H1 (cell line): ENCODE measurements at regions not wholly inside any gene's neighbourhood (a gene's known extent, or its start where the extent isn't known, plus 50 kb on each side); places are given as distances from the start of the nearest gene placed in this dataset.

Source experiments
- CTCF ChIA-PET: fragments of 300-600 bp; sonication (Branson Sonifier 250); formaldehyde crosslinking; loops from one replicate; lab custom pipeline; 2021; ENCODE audit not compliant: partially characterized antibody; lab: Charles Lee
- POLR2A ChIA-PET: fragments of 300-600 bp; sonication (Branson Sonifier 250); formaldehyde crosslinking; loops from one replicate; lab custom pipeline; 2021; ENCODE audit warnings: inconsistent platforms; ENCODE audit not compliant: partially characterized antibody; lab: Charles Lee
- DNase-seq, 2 experiments: peaks; one replicate each; pipeline versions ENCODE4 v3.0.0 to v3.0.0-alpha.2; 2010 to 2022; ENCODE audit warnings: low spot score in 2 of 2, low read depth in 1 of 2, mixed read lengths in 1 of 2
- FAIRE-seq: peaks from 2 replicates; lab custom pipeline; 2011; peaks lifted over from hg19 to GRCh38; lab: Jason Lieb, UNC
- H2AFZ ChIP-seq: 2 replicates; pipeline ENCODE4 v1.8.1; 2012; ENCODE audit warnings: low read length, inconsistent platforms
- H2AK5ac ChIP-seq: 2 replicates; pipeline ENCODE4 v1.6.1; 2013; ENCODE audit warnings: low read depth, low read length
- H2BK120ac ChIP-seq: replicated peaks from 2 replicates; pipeline ENCODE3; 2013; ENCODE audit warnings: low read depth, low read length, inconsistent platforms
- H2BK12ac ChIP-seq: 2 replicates; pipeline ENCODE4 v1.6.1; 2013; ENCODE audit warnings: low read depth, low read length
- H2BK15ac ChIP-seq: 2 replicates; pipeline ENCODE4 v1.6.1; 2013; ENCODE audit warnings: low read length
- H2BK20ac ChIP-seq: 2 replicates; pipeline ENCODE4 v1.6.1; 2013; ENCODE audit warnings: low read length
- H2BK5ac ChIP-seq: 2 replicates; pipeline ENCODE4 v1.6.1; 2013; ENCODE audit warnings: low read depth, low read length
- H3K14ac ChIP-seq: 2 replicates; pipeline ENCODE4 v1.6.1; 2013; ENCODE audit warnings: inconsistent platforms; ENCODE audit not compliant: insufficient read length
- H3K18ac ChIP-seq: 2 replicates; pipeline ENCODE4 v1.6.1; 2013; ENCODE audit warnings: low read length; ENCODE audit errors: extremely low read depth
- H3K23ac ChIP-seq: 2 replicates; pipeline ENCODE4 v1.6.1; 2013; ENCODE audit warnings: inconsistent platforms; ENCODE audit not compliant: insufficient read length
- H3K23me2 ChIP-seq: 2 replicates; pipeline ENCODE4 v1.6.1; 2013; ENCODE audit warnings: low read depth, low read length
- H3K27ac ChIP-seq: 2 replicates; pipeline ENCODE4 v1.6.1; 2011; ENCODE audit warnings: low read depth, low read length, inconsistent platforms
- H3K27me3 ChIP-seq, 4 experiments: replicated peaks in 1 of 4; 1 replicate in 1 of 4; 2 replicates in 3 of 4; pipeline versions ENCODE4 v1.6.1 to v1.8.1; 2011 to 2013; ENCODE audit warnings: low read length in 3 of 4, mild to moderate bottlenecking in 3 of 4, inconsistent platforms in 2 of 4, mixed read lengths in 2 of 4, moderate library complexity in 1 of 4; ENCODE audit not compliant: control insufficient read depth in 3 of 4, insufficient read depth in 3 of 4; ENCODE audit errors: extremely low read depth in 1 of 4
- H3K36me3 ChIP-seq, 4 experiments: 2 replicates each; pipeline versions ENCODE4 v1.6.1 to v1.8.1; 2011 to 2013; ENCODE audit warnings: mild to moderate bottlenecking in 4 of 4, low read length in 3 of 4, moderate library complexity in 2 of 4, control low read depth in 1 of 4, inconsistent platforms in 1 of 4; ENCODE audit not compliant: insufficient read depth in 4 of 4, control insufficient read depth in 2 of 4
- H3K4ac ChIP-seq: replicated peaks from 2 replicates; pipeline ENCODE3; 2013; ENCODE audit warnings: low read length, low read depth, mixed read lengths, inconsistent platforms; ENCODE audit not compliant: insufficient read length
- H3K4me1 ChIP-seq, 4 experiments: replicated peaks in 1 of 4; 1 replicate in 1 of 4; 2 replicates in 3 of 4; pipeline versions ENCODE4 v1.6.1 to v1.8.1; 2011 to 2013; ENCODE audit warnings: low read length in 3 of 4, inconsistent platforms in 2 of 4, mixed read lengths in 1 of 4; ENCODE audit not compliant: insufficient read depth in 4 of 4, control insufficient read depth in 3 of 4
- H3K4me2 ChIP-seq, 2 experiments: 2 replicates each; pipeline versions ENCODE4 v1.6.1 to v1.8.1; 2011 to 2013; ENCODE audit warnings: low read depth in 2 of 2, low read length in 2 of 2, control low read depth in 1 of 2, inconsistent platforms in 1 of 2, mild to moderate bottlenecking in 1 of 2; ENCODE audit not compliant: insufficient read depth in 1 of 2
- H3K4me3 ChIP-seq, 4 experiments: fragments of 200-600, 300-600 bp in 1 of 4; sonication (generic), shearing (Covaris generic), sonication (Bioruptor Twin) in 1 of 4; 2 replicates each; pipeline versions ENCODE4 v1.5.1 to v1.8.1; 2011 to 2016; ENCODE audit warnings: low read length in 4 of 4, low read depth in 3 of 4, control low read depth in 2 of 4, inconsistent platforms in 2 of 4, mild to moderate bottlenecking in 2 of 4, mixed read lengths in 1 of 4, moderate library complexity in 1 of 4; ENCODE audit not compliant: insufficient read depth in 2 of 4; ENCODE audit errors: extremely low read depth in 1 of 4
- H3K56ac ChIP-seq: replicated peaks from 2 replicates; pipeline ENCODE3; 2013; ENCODE audit warnings: low read depth, mild to moderate bottlenecking, mixed read lengths, low read length, inconsistent platforms; ENCODE audit not compliant: insufficient read length
- H3K79me1 ChIP-seq: 2 replicates; pipeline ENCODE4 v1.6.1; 2013; ENCODE audit warnings: low read depth, low read length, control low read depth
- H3K79me2 ChIP-seq, 2 experiments: 2 replicates each; pipeline versions ENCODE4 v1.6.1 to v1.8.1; 2012 to 2013; ENCODE audit warnings: low read length in 2 of 2, mild to moderate bottlenecking in 2 of 2, inconsistent platforms in 1 of 2; ENCODE audit not compliant: insufficient read depth in 2 of 2, control insufficient read depth in 1 of 2
- H3K9ac ChIP-seq, 4 experiments: replicated peaks in 1 of 4; 1 replicate in 1 of 4; 2 replicates in 3 of 4; pipeline versions ENCODE4 v1.6.1 to v1.8.1; 2011 to 2013; ENCODE audit warnings: low read depth in 3 of 4, low read length in 3 of 4, control low read depth in 2 of 4, mild to moderate bottlenecking in 2 of 4, moderate library complexity in 2 of 4, inconsistent platforms in 1 of 4; ENCODE audit errors: extremely low read depth in 1 of 4
- H3K9me3 ChIP-seq, 2 experiments: 2 replicates each; pipeline versions ENCODE4 v1.6.1 to v1.8.1; 2012 to 2013; ENCODE audit warnings: mild to moderate bottlenecking in 2 of 2, moderate library complexity in 2 of 2, control low read depth in 1 of 2, inconsistent platforms in 1 of 2, low read depth in 1 of 2, low read length in 1 of 2, mixed read lengths in 1 of 2; ENCODE audit not compliant: insufficient read depth in 2 of 2
- H4K20me1 ChIP-seq, 2 experiments: replicated peaks in 1 of 2; 2 replicates each; pipeline versions ENCODE3 to v1.8.1; 2011 to 2013; ENCODE audit warnings: inconsistent platforms in 2 of 2, low read length in 2 of 2, mild to moderate bottlenecking in 1 of 2; ENCODE audit not compliant: insufficient read depth in 2 of 2, control insufficient read depth in 1 of 2
- H4K5ac ChIP-seq: 2 replicates; pipeline ENCODE4 v1.6.1; 2013; ENCODE audit warnings: low read length, low read depth, mixed read lengths, inconsistent platforms; ENCODE audit not compliant: insufficient read length
- H4K8ac ChIP-seq: 2 replicates; pipeline ENCODE4 v1.8.0; 2013; ENCODE audit warnings: mild to moderate bottlenecking, moderate library complexity, low read length, inconsistent platforms; ENCODE audit not compliant: insufficient read depth; ENCODE audit errors: extremely low read depth
- H4K91ac ChIP-seq: replicated peaks from 2 replicates; pipeline ENCODE3; 2013; ENCODE audit warnings: low read length, mixed read lengths, inconsistent platforms; ENCODE audit not compliant: insufficient read length
- CBX5 ChIP-seq: fragments of 300-800, 300-1000 bp; sonication (generic); IDR thresholded peaks from 2 replicates; pipeline ENCODE4 v1.7.1; 2016; ENCODE audit warnings: antibody characterized with exemption, low read length, low read depth
- CHD1 ChIP-seq: IDR thresholded peaks from 2 replicates; pipeline ENCODE4 v1.6.1; 2012; ENCODE audit warnings: low read depth, low read length, improper control_type of control experiment
- JUND ChIP-seq: IDR thresholded peaks from 2 replicates; pipeline ENCODE4 v1.6.1; 2011; ENCODE audit warnings: mild to moderate bottlenecking, improper control_type of control experiment, low read length
- KDM1A ChIP-seq: fragments of 200-600, 300-600 bp; sonication (generic); IDR thresholded peaks from 2 replicates; pipeline ENCODE4 v1.7.1; 2016; ENCODE audit warnings: mild to moderate bottlenecking, low read length, borderline replicate concordance
- RAD21 ChIP-seq, 2 experiments: IDR thresholded peaks in 1 of 2; conservative IDR thresholded peaks in 1 of 2; 2 replicates each; pipeline ENCODE4 v1.6.1; 2011; ENCODE audit warnings: low read depth in 2 of 2, low read length in 2 of 2, improper control_type of control experiment in 1 of 2, inconsistent platforms in 1 of 2, mild to moderate bottlenecking in 1 of 2, moderate library complexity in 1 of 2
- SIRT6 ChIP-seq: IDR thresholded peaks from one replicate; pipeline ENCODE4 v1.7.1; 2012; ENCODE audit warnings: low read length, inconsistent platforms
- SIX5 ChIP-seq: IDR thresholded peaks from 2 replicates; pipeline ENCODE4 v1.6.1; 2011; ENCODE audit warnings: mild to moderate bottlenecking, low read depth, low read length
- WGBS, 2 experiments: shearing (Covaris generic) in 1 of 2; methylation state at CpG; one replicate each; pipeline versions ENCODE4 v1.1.6 to v1.1.7; 2013 to 2015; ENCODE audit warnings: low lambda C conversion rate in 2 of 2, mixed read lengths in 2 of 2, inconsistent platforms in 1 of 2, low coverage in 1 of 2, missing lambda C conversion rate in 1 of 2; ENCODE audit not compliant: insufficient replicate concordance in 2 of 2, insufficient coverage in 1 of 2, insufficient read length in 1 of 2; ENCODE audit errors: extremely low coverage in 1 of 2, missing lambda C conversion rate in 1 of 2; 5-methylcytosine and 5-hydroxymethylcytosine counted together

DNA sequence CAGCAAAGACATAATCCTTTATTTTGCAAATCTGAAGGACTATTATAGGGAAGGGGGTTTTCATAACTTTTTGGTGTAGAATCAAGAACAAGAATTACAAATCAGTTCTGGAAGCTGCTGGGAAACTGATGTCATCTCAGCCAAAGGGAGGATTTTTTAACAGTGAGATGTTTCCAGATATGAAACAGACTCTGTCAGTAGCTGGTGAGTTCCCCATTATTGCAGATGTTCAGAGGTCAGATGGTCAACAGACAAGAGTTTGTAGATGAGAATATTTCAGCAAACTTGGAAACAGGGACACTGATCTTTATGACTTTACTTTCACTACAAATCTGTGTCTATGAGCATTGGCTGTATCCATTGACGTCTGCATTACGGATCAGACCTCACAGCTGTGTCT is 71.9 kb upstream of the LPP start:
- no peak overlapping the region for H3K23ac ChIP-seq
- CTCF ChIA-PET: interaction anchor here (1.0 to 1.5 kb wide), 2 partner anchors 10 to 11 kb away, joined by 3 read pairs; no protein-coding TSS in a partner anchor
- H2BK120ac ChIP-seq: no peak overlapping the region
- H3K18ac ChIP-seq: no peak overlapping the region
- no peaks in the 10 kb centered on the region for H3K27me3 ChIP-seq
- H3K4me2 ChIP-seq: no peak overlapping the region
- 0 out of 4 replicates have a peak, but pooled peaks cover 3% of the 10 kb centered on the region in 2 experiments for H3K9me3 ChIP-seq
- no peak overlapping the region for H2AFZ ChIP-seq
- H3K79me1 ChIP-seq: no peaks in the 10 kb centered on the region
- no peaks in the 10 kb centered on the region for H3K36me3 ChIP-seq
- H2BK20ac ChIP-seq: no peak overlapping the region
- H2BK12ac ChIP-seq: no peak overlapping the region
- no peak overlapping the region for H3K56ac ChIP-seq
- FAIRE-seq (no peak), DNase-seq (no peak)
- no peak overlapping the region for H4K8ac ChIP-seq
- no peak overlapping the region for H3K14ac ChIP-seq
- WGBS, 2 experiments: 80% methylated on average over 2 of the region's 2 CpGs; no CpG with 5 or more reads in 1 of the 2 experiments
- H3K27ac ChIP-seq: no peak overlapping the region
- H3K4me3 ChIP-seq: no peak overlapping the region
- H3K23me2 ChIP-seq: no peaks in the 10 kb centered on the region
- H2BK5ac ChIP-seq: no peak overlapping the region
- H4K5ac ChIP-seq: no peak overlapping the region
- POLR2A ChIA-PET: no interaction called here
- H2AK5ac ChIP-seq: no peak overlapping the region
- no peaks in the 10 kb centered on the region for H3K4me1 ChIP-seq
- no peak overlapping the region for H4K91ac ChIP-seq
- no peak overlapping the region for H2BK15ac ChIP-seq
- H3K9ac ChIP-seq: no peak overlapping the region
- no peaks in the 10 kb centered on the region for H3K79me2 ChIP-seq
- H4K20me1 ChIP-seq: no peaks in the 10 kb centered on the region
- H3K4ac ChIP-seq: no peak overlapping the region
- TF ChIP-seq CHD1: no peak
- no peak for TF ChIP-seq JUND
- TF ChIP-seq SIRT6: no peak
- no peak for TF ChIP-seq CBX5
- TF ChIP-seq KDM1A: no peak
- TF ChIP-seq RAD21 (IDR thresholded peaks at IDR 0.05 in 1 of 2, conservative IDR thresholded peaks at IDR 0.05 in 1 of 2; ENCODE audit: low read depth in 2 of 2, low read length in 2 of 2): no peak
- no peak for TF ChIP-seq SIX5
